HFFc6 (cell line): ENCODE measurements at regions not wholly inside any gene's neighbourhood (a gene's known extent, or its start where the extent isn't known, plus 50 kb on each side); places are given as distances from the start of the nearest gene placed in this dataset.
A peak's percentile ranks its signal among the peaks of the same experiment; 100 is the strongest.

Experiments
- DNase-seq: peaks from one replicate; pipeline ENCODE4 v3.0.0-alpha.2; 2018
- H3K27ac Mint-ChIP-seq: 2 replicates; pipeline ENCODE4 v1.8.0; 2020; ENCODE audit warnings: mild to moderate bottlenecking, mixed read lengths
- H3K27me3 Mint-ChIP-seq: 2 replicates; pipeline ENCODE4 v1.8.0; 2021; ENCODE audit warnings: mild to moderate bottlenecking, moderate library complexity, mixed read lengths; ENCODE audit not compliant: insufficient read depth
- H3K36me3 Mint-ChIP-seq: 2 replicates; pipeline ENCODE4 v1.8.0; 2021; ENCODE audit warnings: low read depth, mixed read lengths
- H3K4me1 Mint-ChIP-seq: 2 replicates; pipeline ENCODE4 v1.8.0; 2020; ENCODE audit warnings: low read depth, mixed read lengths
- H3K4me3 Mint-ChIP-seq: 2 replicates; pipeline ENCODE4 v1.8.0; 2020; ENCODE audit warnings: mild to moderate bottlenecking, moderate library complexity, mixed read lengths
- H3K9me3 Mint-ChIP-seq: 2 replicates; pipeline ENCODE4 v1.8.0; 2020; ENCODE audit warnings: mild to moderate bottlenecking, mixed read lengths
- CTCF ChIP-seq: fragments of 200-600 bp; sonication (generic); IDR thresholded peaks from 2 replicates; pipeline ENCODE4 v1.5.0; 2021; ENCODE audit warnings: antibody characterized with exemption, mild to moderate bottlenecking

- TF ChIP-seq CTCF = no peak
- Mint-ChIP-seq H3K4me1 (no peaks in the 10 kb centered on the region), H3K27me3 (no peaks in the 10 kb centered on the region), H3K27ac (no peak overlapping the region), H3K4me3 (no peak overlapping the region), H3K9me3 (no peaks in the 10 kb centered on the region), H3K36me3 (no peaks in the 10 kb centered on the region)
- no peak for DNase-seq
Measured at GRCh38 chr5:123906698-123907295, 394.8 kb downstream of the CSNK1G3 start.

- no peak for DNase-seq
- no peak overlapping the region for H3K27ac Mint-ChIP-seq
- no peak overlapping the region for H3K4me3 Mint-ChIP-seq
- H3K9me3 Mint-ChIP-seq = no peaks in the 10 kb centered on the region
- H3K4me1 Mint-ChIP-seq = peaks cover 29% of the 10 kb centered on the region
- no peak for TF ChIP-seq CTCF
- H3K36me3 Mint-ChIP-seq = no peaks in the 10 kb centered on the region
- no peaks in the 10 kb centered on the region; the same call in none of the 2 replicates for H3K27me3 Mint-ChIP-seq
Measured at GRCh38 chr5:123885081-123885480, 373.1 kb downstream of the CSNK1G3 start.

- no peaks in the 10 kb centered on the region; the same call in 1 of the 2 replicates for H3K27me3 Mint-ChIP-seq
- TF ChIP-seq CTCF = no peak
- peak overlapping the region; percentile 19 for H3K4me3 Mint-ChIP-seq
- no peaks in the 10 kb centered on the region for H3K36me3 Mint-ChIP-seq
- DNase-seq = no peak
- no peak overlapping the region for H3K27ac Mint-ChIP-seq
- peaks cover 29% of the 10 kb centered on the region for H3K4me1 Mint-ChIP-seq
- H3K9me3 Mint-ChIP-seq = no peaks in the 10 kb centered on the region
Measured at GRCh38 chr5:123882965-123883345, 371.0 kb downstream of the CSNK1G3 start.

- H3K36me3 Mint-ChIP-seq = no peaks in the 10 kb centered on the region
- no peaks in the 10 kb centered on the region for H3K9me3 Mint-ChIP-seq
- no peak overlapping the region for H3K27ac Mint-ChIP-seq
- peak overlapping the region; percentile 19; the same call in 1 of the 2 replicates for H3K4me3 Mint-ChIP-seq
- DNase-seq = no peak
- no peak for TF ChIP-seq CTCF
- peaks cover 29% of the 10 kb centered on the region for H3K4me1 Mint-ChIP-seq
- no peaks in the 10 kb centered on the region; the same call in 1 of the 2 replicates for H3K27me3 Mint-ChIP-seq
Measured at GRCh38 chr5:123882319-123882964, 370.5 kb downstream of the CSNK1G3 start.

- H3K36me3 Mint-ChIP-seq = no peaks in the 10 kb centered on the region
- peak; percentile 12 for DNase-seq
- 0 out of 2 replicates have a peak overlapping the region, but pooled peaks have one; percentile 12 for H3K4me3 Mint-ChIP-seq
- H3K9me3 Mint-ChIP-seq = no peaks in the 10 kb centered on the region
- H3K4me1 Mint-ChIP-seq = peaks cover 29% of the 10 kb centered on the region
- no peak for TF ChIP-seq CTCF
- no peaks in the 10 kb centered on the region; the same call in 1 of the 2 replicates for H3K27me3 Mint-ChIP-seq
- H3K27ac Mint-ChIP-seq = peak overlapping the region; percentile 3; the same call in 1 of the 2 replicates
Measured at GRCh38 chr5:123881759-123882244, 369.8 kb downstream of the CSNK1G3 start.
